ENCODE measurements at regions not wholly inside any gene's neighbourhood (a gene's known extent, or its start where the extent isn't known, plus 50 kb on each side); places are given as distances from the start of the nearest gene placed in this dataset.
"Not testable (repeated sequence)": the region's sequence is repeated elsewhere in the genome, so short reads cannot be mapped to it uniquely, and the experiment has no call there.

- DNase-seq = not testable (repeated sequence)
Observed at GRCh38 chr18:28727189-28727588, 550.3 kb upstream of the CDH2 start.

DNA sequence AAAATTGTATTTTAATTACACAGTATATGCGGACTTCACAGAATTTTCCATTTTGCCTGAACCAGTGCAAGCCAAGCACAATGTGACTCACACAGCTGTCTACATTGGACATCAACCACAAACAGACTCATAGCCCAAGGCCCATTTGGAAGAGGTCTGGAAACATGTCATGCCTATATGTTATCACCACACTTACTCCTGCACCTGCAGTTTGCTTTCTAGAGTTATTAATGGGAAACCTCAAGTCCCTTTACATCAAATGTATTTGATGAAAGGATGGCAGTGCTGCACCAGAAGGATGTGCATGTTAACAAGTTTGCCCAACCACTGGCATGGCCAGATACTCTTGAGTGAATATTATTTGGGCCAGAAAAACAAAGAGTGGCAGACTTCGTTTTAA is 548.9 kb upstream of the CDH2 start:
- DNase-seq = no peak

DNA sequence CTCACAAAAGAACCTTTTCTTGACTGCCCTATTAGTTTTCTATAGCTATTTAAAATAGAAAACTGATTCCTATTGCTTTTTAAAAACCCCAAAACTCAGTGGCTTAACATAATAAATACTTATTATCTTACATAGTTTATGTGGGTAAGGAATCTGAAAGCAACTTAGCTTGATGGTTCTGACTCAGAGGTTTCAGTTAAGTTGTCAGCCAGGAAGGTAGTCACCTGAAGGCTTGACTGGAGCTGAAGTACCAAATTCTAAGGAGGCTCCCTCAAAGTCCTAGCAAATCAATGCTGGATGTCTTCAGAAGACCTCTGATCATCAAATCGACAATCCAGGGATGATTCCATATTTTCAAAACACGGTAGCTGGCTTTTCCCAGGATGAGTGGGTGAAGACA is 546.6 kb upstream of the CDH2 start:
- no peak for DNase-seq

GRCh38 chr18:28718696-28719095 is 541.8 kb upstream of the CDH2 start:
- no peak for DNase-seq

DNA sequence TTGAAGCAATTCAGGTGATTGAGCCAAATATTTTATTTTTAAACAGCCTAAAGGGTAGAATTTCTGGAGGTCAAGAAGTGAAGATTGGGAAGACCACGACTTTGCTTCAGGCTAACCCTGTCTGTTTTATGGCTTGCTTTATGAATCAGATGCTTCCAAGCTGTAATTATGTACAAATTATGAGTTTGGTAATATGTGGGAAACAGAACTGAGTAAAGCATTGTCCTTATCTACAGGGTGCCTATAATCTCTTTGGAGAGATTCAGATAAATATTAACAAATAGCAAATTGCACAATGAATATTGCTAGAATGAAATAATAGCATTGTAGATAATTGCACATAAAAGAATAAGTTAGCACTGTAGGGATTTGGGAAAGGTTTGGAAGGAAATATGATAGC is 539.4 kb upstream of the CDH2 start:
- DNase-seq = no peak

- no peak for DNase-seq
Observed at GRCh38 chr18:28715206-28715605, 538.3 kb upstream of the CDH2 start.

DNA sequence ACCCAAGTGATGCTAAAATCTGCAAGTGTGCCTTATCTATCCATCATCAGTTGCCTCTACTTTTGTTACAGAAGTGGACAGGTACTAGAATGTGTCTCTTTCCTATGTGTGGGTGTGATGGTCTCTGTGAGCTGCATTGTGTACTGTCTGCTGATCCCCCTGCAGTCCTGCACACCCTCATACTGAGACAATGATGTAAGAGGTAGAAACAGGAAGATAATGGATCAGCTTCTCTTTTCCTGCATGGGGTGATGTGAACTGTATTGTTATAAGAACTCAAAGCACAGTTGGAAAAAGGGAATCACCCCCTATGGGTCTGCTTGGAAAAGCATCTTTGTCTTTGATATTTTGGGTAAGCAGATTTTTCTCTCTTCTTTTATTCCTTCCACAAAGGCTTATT is 537.6 kb upstream of the CDH2 start:
- DNase-seq = no peak

DNA sequence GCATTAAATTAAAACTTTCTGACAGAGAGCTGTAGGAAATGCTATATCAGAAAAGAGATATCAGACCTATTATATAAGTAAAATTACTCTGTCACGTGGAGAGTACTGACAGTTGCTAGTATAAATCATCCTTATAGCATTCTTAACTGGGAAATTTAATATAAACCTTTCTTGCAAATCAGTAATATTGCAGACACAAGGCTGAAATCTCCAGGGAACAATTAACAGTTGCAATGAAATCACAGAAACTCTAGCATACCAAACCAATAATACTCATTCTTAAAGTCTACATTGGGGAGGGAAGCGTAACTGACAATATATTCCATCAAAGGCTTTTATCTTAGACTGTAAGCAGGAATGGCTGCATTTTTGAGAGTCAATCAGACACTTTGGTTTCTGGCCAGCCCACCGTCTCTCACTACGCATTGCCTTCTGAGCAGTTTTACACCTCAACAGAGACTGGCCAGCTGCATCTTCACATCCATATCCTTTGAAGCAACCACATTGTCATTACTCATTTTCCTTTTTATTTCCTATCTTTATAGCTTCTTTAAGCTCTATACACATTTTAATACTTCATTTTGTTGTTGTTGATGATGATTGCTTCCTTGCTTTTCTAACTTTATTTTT is 536.0 kb upstream of the CDH2 start:
- no peak for DNase-seq

- DNase-seq = no peak
Observed at GRCh38 chr18:28712172-28712571, 535.2 kb upstream of the CDH2 start.

DNA sequence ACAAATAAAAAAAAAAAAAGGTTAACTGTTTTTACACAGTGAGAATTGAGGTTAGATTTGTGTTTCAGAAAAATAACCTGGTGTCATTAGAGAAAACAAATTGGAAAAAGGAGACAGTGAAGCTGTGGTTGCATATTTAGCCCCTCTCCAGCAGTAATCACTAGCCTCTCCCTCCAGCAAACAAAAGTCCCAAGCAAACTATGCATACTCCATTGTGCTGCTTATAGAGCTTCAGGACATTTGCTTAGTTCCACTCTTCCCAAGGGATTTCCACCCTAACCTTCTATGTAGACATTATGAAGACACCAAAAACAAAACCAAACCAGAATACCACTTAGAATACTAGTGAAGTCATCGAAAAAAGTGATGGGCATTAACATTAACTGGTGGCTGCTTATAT is 534.2 kb upstream of the CDH2 start:
- DNase-seq = no peak

GRCh38 chr18:28707006-28707405 is 530.1 kb upstream of the CDH2 start:
- DNase-seq = no peak

- DNase-seq = no peak
Observed at GRCh38 chr18:28706397-28706796, 529.5 kb upstream of the CDH2 start.

DNA sequence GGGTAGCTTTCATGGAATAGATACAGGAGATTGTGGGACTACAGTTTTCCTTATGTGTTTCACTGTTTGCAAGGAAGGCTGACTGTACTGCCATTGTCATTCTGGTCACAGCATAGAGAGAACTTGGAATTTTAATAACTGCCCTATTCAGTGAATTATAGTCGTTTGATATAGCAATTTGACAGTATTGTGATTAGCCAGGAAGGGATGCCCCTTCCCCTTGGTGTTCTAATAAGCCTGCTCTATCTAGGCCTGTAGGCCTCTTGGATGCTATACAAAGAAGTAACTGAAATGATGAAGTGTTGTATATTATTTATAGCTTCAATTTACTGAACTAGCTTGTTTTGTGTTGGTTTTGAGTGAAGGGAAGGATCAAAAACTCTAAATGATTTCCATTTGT is 528.6 kb upstream of the CDH2 start:
- no peak for DNase-seq

DNA sequence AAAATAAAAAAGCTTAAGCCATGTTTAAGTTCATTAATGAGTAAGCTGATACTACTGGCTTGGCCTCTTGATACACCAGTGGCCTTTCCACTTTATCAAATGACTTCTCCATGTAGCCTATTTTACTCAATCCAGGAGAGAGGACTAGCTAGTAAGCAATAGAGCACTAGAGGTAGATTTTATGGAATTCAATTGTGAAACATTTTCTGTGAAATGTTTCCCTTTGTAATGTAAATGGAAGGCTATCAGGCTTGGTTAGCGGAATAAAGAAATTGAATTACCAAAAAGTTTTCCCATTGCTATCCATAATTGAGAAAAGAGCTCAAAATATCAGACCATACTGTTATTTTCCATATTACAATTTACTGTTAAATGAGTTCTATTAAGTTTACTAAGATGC is 515.4 kb upstream of the CDH2 start:
- no peak for DNase-seq

- DNase-seq = no peak
Observed at GRCh38 chr18:28691496-28691840, 514.5 kb upstream of the CDH2 start.

DNA sequence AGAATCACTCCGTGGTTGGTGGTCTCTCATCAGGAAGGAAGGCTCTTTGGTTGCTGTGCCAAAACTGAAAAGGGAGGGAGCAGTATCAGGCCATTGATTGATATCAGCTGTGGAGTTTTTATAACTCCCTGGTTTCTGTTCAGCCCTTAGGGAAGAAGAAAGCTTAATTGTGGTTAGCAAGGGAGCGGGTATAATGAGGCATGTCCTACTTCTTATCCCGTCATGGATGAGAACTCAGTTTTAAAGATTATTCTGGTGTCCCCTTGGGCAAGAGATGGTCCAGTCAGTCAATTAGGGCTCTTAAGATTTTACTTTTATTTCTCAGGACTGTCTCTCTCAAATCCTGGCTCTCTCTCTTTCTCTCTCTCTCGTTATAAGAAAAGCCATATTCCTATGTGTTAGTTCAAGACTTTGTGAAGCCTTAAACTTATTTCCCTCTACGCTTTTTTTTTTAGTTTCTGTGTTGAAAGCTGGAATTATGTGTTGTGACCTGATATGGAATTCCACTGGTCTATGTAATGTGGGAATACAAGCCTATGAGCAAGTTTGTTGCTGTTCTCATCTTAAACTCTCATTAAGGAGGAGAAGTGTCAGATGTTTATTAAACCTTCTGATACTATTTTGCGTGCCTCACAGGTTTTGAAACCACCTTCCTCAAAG is 514.0 kb upstream of the CDH2 start:
- no peak for DNase-seq

GRCh38 chr18:28690100-28690499 is 513.2 kb upstream of the CDH2 start:
- DNase-seq = no peak

DNA sequence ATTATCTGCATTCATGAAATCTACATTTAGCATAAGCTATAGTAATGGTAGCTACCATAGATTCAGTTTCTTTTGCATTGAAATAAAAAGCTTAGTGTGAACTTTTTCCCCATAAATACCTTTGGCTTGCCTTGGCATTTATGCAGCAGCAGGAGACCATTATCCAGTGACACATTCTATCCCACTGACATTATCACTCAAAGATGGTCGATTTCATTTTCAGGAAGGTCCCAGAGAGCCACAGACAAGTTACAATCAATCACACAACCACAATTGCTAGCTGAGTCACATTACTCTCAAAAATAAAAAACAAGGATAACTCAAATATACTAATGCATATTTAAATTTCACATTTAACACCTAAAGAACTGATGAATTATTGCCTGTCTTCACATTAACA is 512.7 kb upstream of the CDH2 start:
- DNase-seq = no peak

DNA sequence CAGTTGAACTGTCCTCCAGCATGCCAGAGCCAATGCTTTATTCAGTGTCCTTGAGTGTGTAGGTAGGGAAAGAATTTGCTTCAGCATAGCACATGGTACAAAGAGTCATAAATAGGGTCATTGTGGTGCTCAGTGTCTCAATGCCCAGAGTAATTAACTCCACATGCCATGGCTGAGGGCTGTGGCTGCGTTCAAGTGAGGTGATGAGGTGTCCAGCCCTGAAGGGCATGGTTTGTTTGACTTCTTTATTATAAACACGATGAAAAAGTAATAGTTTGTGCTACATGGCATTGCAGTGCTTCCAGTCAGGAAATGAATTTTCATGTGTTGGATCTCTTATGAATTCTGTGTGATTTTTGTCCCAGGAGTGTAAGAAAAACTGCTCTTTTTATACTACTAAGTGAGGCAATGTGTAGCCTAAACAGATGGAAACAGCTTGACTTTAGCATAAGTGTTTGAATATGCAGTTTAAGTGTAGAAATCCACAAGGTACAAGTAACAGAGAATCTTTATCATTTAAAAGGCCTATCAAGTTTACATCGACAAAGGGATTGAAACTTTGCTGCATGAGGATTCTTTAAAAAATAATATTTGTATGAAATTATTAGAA is 507.9 kb upstream of the CDH2 start:
- no peak for DNase-seq

- no peak for DNase-seq
Observed at GRCh38 chr18:28682912-28683311, 506.0 kb upstream of the CDH2 start.

DNA sequence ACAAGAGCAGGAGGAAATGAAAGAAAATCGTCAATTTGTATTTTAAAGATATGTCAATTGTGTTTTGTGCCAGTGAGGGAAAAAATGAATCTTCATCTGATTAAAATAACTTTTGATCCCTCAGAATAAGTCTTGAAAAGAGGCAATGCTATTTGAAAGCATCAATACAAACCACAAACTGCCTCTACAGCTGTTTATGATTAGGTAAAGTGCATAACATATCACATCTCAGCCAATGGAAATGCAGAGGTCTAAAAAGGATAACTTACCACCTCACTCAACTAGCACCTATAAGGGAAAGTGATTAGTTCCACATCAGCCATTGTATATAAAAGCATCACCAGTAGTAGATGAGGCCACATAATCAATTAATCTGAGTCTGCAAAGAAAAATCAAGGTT is 492.2 kb upstream of the CDH2 start:
- no peak for DNase-seq

GRCh38 chr18:28666216-28666615 is 489.3 kb upstream of the CDH2 start:
- no peak for DNase-seq

DNA sequence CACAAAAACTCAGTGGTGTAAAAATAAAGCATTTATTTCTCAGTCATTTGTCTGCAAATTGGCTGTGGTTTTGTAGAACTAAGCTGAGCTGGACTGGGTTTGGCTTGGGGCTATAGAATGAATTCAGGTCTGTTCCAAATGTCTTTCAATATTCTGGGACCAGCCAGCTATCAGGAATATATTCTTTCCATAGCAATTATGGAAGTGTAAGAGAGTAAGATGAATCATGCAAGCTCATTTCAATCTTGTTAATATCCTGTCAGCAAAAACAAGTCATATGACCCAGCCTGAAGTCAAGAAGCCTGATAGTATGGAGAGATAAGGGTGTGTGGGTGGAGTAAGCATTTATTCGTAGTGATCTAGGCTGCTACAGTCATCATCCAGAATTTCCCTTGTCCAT is 481.0 kb upstream of the CDH2 start:
- DNase-seq = no peak

GRCh38 chr18:28652654-28653053 is 475.7 kb upstream of the CDH2 start:
- no peak for DNase-seq

DNA sequence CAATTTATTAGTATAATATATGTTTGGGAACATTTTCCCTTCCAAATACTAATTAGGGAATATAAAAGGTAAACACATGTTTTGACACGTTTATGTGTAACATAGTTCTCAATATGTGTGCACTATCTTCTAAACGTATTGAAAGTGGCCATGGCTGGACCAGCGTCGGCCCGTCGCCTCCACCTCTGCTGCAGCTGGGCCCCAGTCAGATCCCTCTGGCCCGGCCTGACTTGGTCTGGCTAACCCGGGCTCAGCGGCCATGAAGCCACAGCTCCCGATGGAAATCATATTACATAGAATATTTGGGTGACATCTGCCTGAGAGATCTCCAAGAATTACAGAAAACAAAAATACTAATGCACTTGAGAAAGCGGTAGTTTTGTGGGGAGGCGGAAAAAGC is 474.4 kb upstream of the CDH2 start:
- DNase-seq = no peak

Measured in NCI-H2029 treated with DMSO at 0.1 percent for 48 hours (cell line).